NCI-H345 treated with DMSO at 0.1 percent for 48 hours (cell line): ENCODE measurements at regions not wholly inside any gene's neighbourhood (a gene's known extent, or its start where the extent isn't known, plus 50 kb on each side); places are given as distances from the start of the nearest gene placed in this dataset.
"Not testable (repeated sequence)": the region's sequence is repeated elsewhere in the genome, so short reads cannot be mapped to it uniquely, and the experiment has no call there.

Source experiments
- DNase-seq: peaks from one replicate; lab custom pipeline; 2025; ENCODE audit not compliant: unreplicated experiment; lab: John Stamatoyannopoulos, UW

- DNase-seq = no peak
These were observed 106.1 kb upstream of the MIR17HG start for GRCh38 chr13:91241221-91241933.

GRCh38 chr13:91242652-91243051 is 104.8 kb upstream of the MIR17HG start:
- DNase-seq = no peak

- no peak for DNase-seq
These were observed 102.2 kb upstream of the MIR17HG start for GRCh38 chr13:91245288-91245687.

GRCh38 chr13:91247768-91248167 is 99.7 kb upstream of the MIR17HG start:
- peak; percentile 12 for DNase-seq

GRCh38 chr13:91248249-91248648 is 99.2 kb upstream of the MIR17HG start:
- DNase-seq = no peak

- DNase-seq = no peak
These were observed 98.1 kb upstream of the MIR17HG start for GRCh38 chr13:91249370-91249769.

- DNase-seq = no peak
These were observed 97.6 kb upstream of the MIR17HG start for GRCh38 chr13:91249861-91250260.

- not testable (repeated sequence) for DNase-seq
These were observed 95.9 kb upstream of the MIR17HG start for GRCh38 chr13:91251573-91251972.

- no peak for DNase-seq
These were observed 83.0 kb upstream of the MIR17HG start for GRCh38 chr13:91264484-91264883.

- no peak for DNase-seq
These were observed 78.2 kb upstream of the MIR17HG start for GRCh38 chr13:91269237-91269636.

GRCh38 chr13:91270031-91270430 is 77.5 kb upstream of the MIR17HG start:
- no peak for DNase-seq

- no peak for DNase-seq
These were observed 75.2 kb upstream of the MIR17HG start for GRCh38 chr13:91272235-91272777.

GRCh38 chr13:91273675-91274074 is 73.8 kb upstream of the MIR17HG start:
- no peak for DNase-seq

GRCh38 chr13:91277013-91277676 is 70.3 kb upstream of the MIR17HG start:
- no peak for DNase-seq

- no peak for DNase-seq
These were observed 69.2 kb upstream of the MIR17HG start for GRCh38 chr13:91278291-91278690.

GRCh38 chr13:91278888-91279287 is 68.6 kb upstream of the MIR17HG start:
- no peak for DNase-seq

- DNase-seq = no peak
These were observed 66.7 kb upstream of the MIR17HG start for GRCh38 chr13:91280801-91281200.

- no peak for DNase-seq
These were observed 63.2 kb upstream of the MIR17HG start for GRCh38 chr13:91284335-91284734.

- no peak for DNase-seq
These were observed 61.2 kb upstream of the MIR17HG start for GRCh38 chr13:91286317-91286716.

GRCh38 chr13:91291078-91291477 is 56.4 kb upstream of the MIR17HG start:
- DNase-seq = no peak

- DNase-seq = peak; percentile 16
These were observed 54.8 kb upstream of the MIR17HG start for GRCh38 chr13:91292630-91293221.
